A549 (cell line): ENCODE measurements at regions not wholly inside any gene's neighbourhood (a gene's known extent, or its start where the extent isn't known, plus 50 kb on each side); places are given as distances from the start of the nearest gene placed in this dataset.

Experiments used
- CEBPB ChIP-seq, 2 experiments: fragments of >200 bp in 1 of 2; sonication (Bioruptor Twin) in 1 of 2; formaldehyde crosslinking in 1 of 2; IDR thresholded peaks; 2 replicates each; pipeline ENCODE4 v1.6.1; 2012 to 2016
- EP300 ChIP-seq, 2 experiments: fragments of >200 bp; sonication (Bioruptor Twin); formaldehyde crosslinking; IDR thresholded peaks; 2 replicates in 1 of 2; 3 replicates in 1 of 2; pipeline ENCODE4 v1.6.1; 2016 to 2017
- ESRRA ChIP-seq: fragments of 150-350 bp; IDR thresholded peaks from 2 replicates; pipeline ENCODE4 v1.6.1; 2014; ENCODE audit warnings: mild to moderate bottlenecking, low read length, borderline replicate concordance
- JUN ChIP-seq, 2 experiments: fragments of >200 bp; sonication (Bioruptor Twin); formaldehyde crosslinking; IDR thresholded peaks; 2 replicates in 1 of 2; 3 replicates in 1 of 2; pipeline ENCODE4 v1.6.1; 2016 to 2017
- MAFK ChIP-seq: fragments of 450-650 bp; IDR thresholded peaks from 2 replicates; pipeline ENCODE4 v1.6.1; 2014; ENCODE audit not compliant: partially characterized antibody
- POLR2A ChIP-seq: IDR thresholded peaks from 2 replicates; pipeline ENCODE4 v1.6.1; 2012; ENCODE audit warnings: mild to moderate bottlenecking, low read length
- RAD21 ChIP-seq, 2 experiments: fragments of >200 bp in 1 of 2; sonication (Bioruptor Twin) in 1 of 2; formaldehyde crosslinking in 1 of 2; IDR thresholded peaks in 1 of 2; conservative IDR thresholded peaks in 1 of 2; 2 replicates in 1 of 2; 3 replicates in 1 of 2; pipeline ENCODE4 v1.6.1; 2012 to 2018; ENCODE audit warnings: inconsistent platforms in 1 of 2
- RFX5 ChIP-seq: fragments of 450-650 bp; IDR thresholded peaks from 2 replicates; pipeline ENCODE4 v1.7.1; 2014; ENCODE audit warnings: antibody characterized with exemption, mild to moderate bottlenecking, moderate library complexity
- TF ChIP-seq, protein P1 (sequence below): fragments of >200 bp; sonication (Bioruptor Twin); formaldehyde crosslinking; IDR thresholded peaks from 3 replicates; pipeline ENCODE4 v1.5.1; 2016
- TF ChIP-seq, protein P2 (sequence below): fragments of >200 bp; sonication (Bioruptor Twin); formaldehyde crosslinking; IDR thresholded peaks from 3 replicates; pipeline ENCODE4 v1.6.1; 2016

DNA sequence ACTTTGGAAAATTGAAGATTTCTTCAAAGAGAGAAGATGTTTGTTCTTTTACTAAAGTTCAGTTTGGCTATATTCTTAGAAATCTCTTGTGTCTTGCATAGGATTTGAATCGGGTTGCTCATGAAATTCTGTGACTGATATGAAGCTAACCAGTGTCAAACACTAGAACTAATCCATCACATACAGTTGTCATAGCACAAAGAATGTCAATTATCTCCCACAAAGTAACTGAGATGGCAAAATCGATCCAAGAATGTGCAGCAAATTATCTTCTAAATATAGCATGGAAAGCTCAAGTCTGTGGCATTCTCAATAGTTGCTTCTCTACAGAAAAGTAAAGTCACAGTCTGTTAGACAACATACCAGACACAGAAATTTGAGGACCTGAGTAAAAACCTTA lies 768.1 kb upstream of the LRRN3 start:
- TF ChIP-seq RAD21 (conservative IDR thresholded peaks at IDR 0.05 in 1 of 2, IDR thresholded peaks at IDR 0.05 in 1 of 2): no peak
- TF ChIP-seq, protein P1, sequence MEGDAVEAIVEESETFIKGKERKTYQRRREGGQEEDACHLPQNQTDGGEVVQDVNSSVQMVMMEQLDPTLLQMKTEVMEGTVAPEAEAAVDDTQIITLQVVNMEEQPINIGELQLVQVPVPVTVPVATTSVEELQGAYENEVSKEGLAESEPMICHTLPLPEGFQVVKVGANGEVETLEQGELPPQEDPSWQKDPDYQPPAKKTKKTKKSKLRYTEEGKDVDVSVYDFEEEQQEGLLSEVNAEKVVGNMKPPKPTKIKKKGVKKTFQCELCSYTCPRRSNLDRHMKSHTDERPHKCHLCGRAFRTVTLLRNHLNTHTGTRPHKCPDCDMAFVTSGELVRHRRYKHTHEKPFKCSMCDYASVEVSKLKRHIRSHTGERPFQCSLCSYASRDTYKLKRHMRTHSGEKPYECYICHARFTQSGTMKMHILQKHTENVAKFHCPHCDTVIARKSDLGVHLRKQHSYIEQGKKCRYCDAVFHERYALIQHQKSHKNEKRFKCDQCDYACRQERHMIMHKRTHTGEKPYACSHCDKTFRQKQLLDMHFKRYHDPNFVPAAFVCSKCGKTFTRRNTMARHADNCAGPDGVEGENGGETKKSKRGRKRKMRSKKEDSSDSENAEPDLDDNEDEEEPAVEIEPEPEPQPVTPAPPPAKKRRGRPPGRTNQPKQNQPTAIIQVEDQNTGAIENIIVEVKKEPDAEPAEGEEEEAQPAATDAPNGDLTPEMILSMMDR: no peak
- no peak for TF ChIP-seq EP300 (IDR thresholded peaks at IDR 0.05)
- no peak for TF ChIP-seq POLR2A
- TF ChIP-seq ESRRA: no peak
- TF ChIP-seq CEBPB (IDR thresholded peaks at IDR 0.05): no peak
- TF ChIP-seq RFX5: no peak
- no peak for TF ChIP-seq MAFK
- TF ChIP-seq JUN (IDR thresholded peaks at IDR 0.05): no peak
- TF ChIP-seq, protein P2, sequence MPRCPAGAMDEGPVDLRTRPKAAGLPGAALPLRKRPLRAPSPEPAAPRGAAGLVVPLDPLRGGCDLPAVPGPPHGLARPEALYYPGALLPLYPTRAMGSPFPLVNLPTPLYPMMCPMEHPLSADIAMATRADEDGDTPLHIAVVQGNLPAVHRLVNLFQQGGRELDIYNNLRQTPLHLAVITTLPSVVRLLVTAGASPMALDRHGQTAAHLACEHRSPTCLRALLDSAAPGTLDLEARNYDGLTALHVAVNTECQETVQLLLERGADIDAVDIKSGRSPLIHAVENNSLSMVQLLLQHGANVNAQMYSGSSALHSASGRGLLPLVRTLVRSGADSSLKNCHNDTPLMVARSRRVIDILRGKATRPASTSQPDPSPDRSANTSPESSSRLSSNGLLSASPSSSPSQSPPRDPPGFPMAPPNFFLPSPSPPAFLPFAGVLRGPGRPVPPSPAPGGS: no peak
